ENCODE measurements at regions not wholly inside any gene's neighbourhood (a gene's known extent, or its start where the extent isn't known, plus 50 kb on each side); places are given as distances from the start of the nearest gene placed in this dataset.
"Not testable (repeated sequence)": the region's sequence is repeated elsewhere in the genome, so short reads cannot be mapped to it uniquely, and the experiment has no call there.

GRCh38 chr19:28655054-28655453 lies 557.9 kb downstream of the UQCRFS1 start:
- DNase-seq = no peak

DNA sequence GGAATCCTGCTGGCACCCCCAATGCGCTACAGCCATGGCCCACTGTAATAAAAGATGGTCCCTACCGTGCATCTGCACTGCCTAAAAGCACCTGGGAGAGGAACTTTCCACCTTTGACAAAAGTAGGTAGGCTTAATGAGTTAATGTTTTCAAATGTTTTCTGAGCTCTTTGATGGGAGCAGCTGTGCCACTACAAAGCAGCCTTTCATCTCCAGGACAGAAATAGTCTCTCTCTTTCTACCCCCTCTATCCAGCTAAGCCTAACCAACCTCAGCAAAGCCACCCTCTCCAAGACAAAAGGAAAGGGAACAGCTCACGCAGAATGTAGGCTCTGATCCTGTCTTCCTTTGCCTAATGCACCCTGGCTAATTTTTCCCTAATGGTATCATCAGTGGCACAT lies 560.2 kb downstream of the UQCRFS1 start:
- DNase-seq = no peak

DNA sequence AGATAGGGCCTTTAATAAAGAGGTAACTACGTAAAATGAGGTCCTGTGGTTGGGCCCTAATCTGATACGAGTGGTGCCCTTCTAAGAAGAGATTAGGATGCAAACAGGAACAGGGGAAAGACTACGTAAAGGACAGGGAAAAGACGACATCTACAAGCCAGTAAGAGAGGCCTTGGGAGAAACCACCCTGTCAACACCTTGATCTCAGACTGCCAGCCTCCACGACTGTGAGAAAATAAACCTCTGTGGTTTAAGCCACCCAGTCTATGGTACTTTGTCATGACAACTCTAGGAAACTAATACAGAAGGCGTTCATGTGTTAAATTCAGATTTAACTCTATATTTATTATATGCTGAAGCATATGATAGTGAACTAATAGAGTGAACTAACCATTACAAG lies 566.3 kb downstream of the UQCRFS1 start:
- no peak for DNase-seq

DNA sequence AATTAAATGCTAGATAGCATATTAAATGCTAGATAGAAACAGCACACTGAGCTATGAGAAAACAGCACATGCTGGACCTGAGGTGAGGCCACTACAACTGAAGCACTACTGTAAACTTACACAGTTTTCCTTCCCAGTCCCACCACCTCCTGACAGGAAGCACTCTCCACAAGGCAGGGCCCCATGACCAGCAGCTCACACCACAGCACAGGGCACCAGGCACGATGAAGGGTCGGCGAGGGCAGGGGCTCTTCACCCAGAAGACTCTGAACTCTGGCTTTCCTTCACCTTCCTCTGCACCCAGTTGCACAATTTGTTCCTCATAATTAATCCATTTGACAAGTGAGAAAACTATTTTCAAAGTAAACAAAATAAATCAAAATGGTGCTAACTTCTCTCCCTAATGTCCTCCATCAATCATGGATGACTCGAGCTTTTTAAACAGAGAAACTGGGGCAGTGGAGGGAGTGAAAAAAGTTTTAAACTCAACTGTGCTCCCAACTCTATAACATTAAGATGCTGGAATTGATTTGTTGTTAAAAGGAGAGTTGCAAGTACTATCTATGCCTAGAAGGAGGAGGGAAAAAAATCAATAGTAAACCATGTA lies 568.7 kb downstream of the UQCRFS1 start:
- no peak for DNase-seq

DNA sequence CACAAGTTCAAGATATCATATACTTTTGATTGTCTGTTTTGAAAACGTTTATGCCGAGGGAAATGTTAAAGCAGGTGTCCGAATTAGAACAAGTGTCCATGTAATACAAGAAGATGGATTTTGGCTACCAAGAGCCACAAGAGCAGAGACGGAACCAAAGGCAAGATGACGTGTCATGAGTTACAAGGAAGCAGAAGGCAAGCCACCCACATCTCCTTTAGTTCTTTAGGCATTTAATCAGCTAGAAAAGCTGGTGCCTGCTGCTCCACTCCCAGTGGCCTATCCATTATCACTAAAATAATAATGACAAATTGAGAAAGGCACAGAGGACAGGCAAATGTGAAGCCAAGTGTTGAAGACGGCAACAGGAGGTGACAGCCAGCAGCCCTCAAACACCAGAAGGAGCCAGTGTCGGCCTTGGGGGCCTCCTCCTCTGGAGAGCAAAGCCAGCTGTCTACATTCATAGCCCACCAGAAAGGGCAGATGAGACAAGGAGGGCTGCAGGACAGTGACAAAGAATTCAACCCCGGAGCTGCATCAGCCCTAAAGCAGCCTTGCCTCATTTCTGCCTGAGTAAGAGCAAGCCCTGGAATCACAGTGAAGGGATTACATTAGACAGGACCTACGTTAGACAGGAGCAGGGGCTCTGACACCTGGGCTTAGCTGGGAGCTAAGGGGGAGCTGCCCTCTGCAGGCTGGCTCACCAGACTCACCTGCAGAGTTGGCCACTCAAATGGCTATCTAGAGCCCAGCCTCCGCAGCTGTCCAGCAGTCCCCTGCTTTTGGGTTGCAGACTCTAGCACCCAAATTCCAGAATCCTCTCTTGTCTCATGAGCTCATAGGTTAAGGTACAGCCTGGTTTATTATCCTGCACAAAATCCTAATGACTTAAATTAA lies 569.9 kb downstream of the UQCRFS1 start:
- no peak for DNase-seq

GRCh38 chr19:28641395-28641794 lies 571.6 kb downstream of the UQCRFS1 start:
- no peak for DNase-seq

GRCh38 chr19:28640506-28640905 lies 572.4 kb downstream of the UQCRFS1 start:
- no peak for DNase-seq

GRCh38 chr19:28638445-28638844 lies 574.5 kb downstream of the UQCRFS1 start:
- DNase-seq = no peak

GRCh38 chr19:28636706-28637105 lies 576.2 kb downstream of the UQCRFS1 start:
- DNase-seq = no peak

- no peak for DNase-seq
Observed at GRCh38 chr19:28636016-28636629, 576.8 kb downstream of the UQCRFS1 start.

GRCh38 chr19:28634837-28635236 lies 578.1 kb downstream of the UQCRFS1 start:
- DNase-seq = no peak

DNA sequence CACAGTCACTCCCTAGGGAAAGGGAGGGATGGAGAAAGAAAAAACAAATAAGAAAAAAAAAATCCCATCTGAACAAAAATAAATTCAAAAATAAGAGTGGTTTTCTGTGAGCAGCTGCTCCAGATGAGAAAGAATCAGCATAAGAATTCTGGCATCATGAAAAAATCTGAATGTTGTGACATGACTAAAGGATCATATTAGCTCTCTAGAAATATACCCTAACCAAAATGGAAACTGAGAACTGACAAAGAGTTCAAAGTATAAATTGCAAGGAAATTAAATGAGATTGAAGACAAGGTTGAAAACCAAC lies 579.0 kb downstream of the UQCRFS1 start:
- no peak for DNase-seq

GRCh38 chr19:28633319-28634018 lies 579.5 kb downstream of the UQCRFS1 start:
- DNase-seq = no peak

GRCh38 chr19:28632371-28633080 lies 580.4 kb downstream of the UQCRFS1 start:
- no peak for DNase-seq

- DNase-seq = no peak
Observed at GRCh38 chr19:28631961-28632360, 581.0 kb downstream of the UQCRFS1 start.

- no peak for DNase-seq
Observed at GRCh38 chr19:28627669-28628068, 585.3 kb downstream of the UQCRFS1 start.

DNA sequence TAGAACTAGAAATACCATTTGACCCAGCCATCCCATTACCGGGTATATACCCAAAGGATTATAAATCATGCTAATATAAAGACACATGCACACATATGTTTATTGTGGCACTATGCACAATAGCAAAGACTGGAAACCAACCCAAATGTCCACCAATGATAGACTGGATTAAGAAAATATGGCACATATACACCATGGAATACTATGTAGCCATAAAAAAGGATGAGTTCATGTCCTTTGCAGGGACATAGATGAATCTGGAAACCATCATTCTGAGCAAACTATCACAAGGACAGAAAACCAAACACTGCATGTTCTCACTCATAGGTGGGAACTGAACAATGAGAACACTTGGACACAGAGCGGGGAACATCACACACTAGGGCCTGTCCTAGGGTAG lies 586.5 kb downstream of the UQCRFS1 start:
- not testable (repeated sequence) for DNase-seq

DNA sequence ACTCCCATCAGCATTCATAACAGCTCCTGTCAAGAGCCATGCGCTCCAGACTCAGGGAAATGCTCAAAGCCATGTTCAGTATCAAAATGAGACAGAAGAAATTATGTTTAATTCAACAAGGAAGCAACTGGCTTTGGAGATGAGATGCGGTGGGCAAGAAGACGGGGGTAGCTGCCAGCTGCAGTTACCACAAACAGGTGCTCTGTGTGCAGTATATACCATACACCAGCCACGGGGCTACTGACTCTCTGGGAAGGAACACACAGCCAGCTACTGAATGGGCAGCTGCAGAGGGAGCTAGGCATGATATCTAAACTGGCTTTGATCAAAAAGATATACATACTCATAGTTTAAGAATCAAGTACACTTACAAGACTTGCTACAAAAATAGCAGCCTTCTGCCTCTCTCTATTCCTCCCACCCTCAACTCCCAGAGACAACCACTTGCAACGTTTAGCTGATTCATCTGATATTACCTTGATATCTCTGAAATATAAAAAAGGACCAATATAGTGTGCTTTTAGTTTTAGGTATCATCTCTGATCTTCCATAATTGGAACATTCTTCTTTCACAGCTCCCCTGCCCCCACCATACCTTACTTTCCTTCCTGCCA lies 593.0 kb downstream of the UQCRFS1 start:
- no peak for DNase-seq

- no peak for DNase-seq
Observed at GRCh38 chr19:28618504-28618903, 594.4 kb downstream of the UQCRFS1 start.

- DNase-seq = no peak
Observed at GRCh38 chr19:28615966-28616365, 597.0 kb downstream of the UQCRFS1 start.

DNA sequence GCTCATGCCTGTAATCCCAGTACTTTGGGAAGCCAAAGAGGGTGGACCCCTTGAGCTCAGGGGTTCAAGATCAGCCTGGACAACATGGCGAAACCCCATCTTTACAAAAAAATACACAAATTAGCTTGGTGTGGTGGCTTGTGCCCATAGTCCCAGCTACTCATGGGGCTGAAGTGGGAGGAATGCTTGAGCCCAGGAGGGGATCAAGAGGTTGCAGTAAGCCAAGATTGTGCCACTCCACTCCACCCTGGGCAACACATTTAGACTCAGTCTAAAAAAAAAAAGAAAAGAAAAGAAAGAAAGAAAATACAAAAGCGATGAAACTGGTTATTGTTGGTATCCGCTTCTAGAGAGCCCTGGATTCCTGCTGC lies 597.4 kb downstream of the UQCRFS1 start:
- DNase-seq = no peak
